Coronary artery (tissue), 2 donors: ENCODE measurements at regions not wholly inside any gene's neighbourhood (a gene's known extent, or its start where the extent isn't known, plus 50 kb on each side); places are given as distances from the start of the nearest gene placed in this dataset.

ENCODE experiments used
- DNase-seq: peaks from one replicate; pipeline ENCODE4 v3.0.0-alpha.2; 2017; ENCODE audit warnings: low spot score
- H3K27ac ChIP-seq, 2 donors: fragments of 200-600 bp; sonication (generic); one replicate each; pipeline ENCODE4 v1.5.1; 2016 to 2019
- H3K4me3 ChIP-seq: fragments of 200-600 bp; sonication (generic); 2 replicates; pipeline ENCODE4 v1.5.1; 2016; ENCODE audit warnings: mild to moderate bottlenecking, moderate library complexity
- CTCF ChIP-seq: fragments of 200-600 bp; sonication (generic); IDR thresholded peaks from one replicate; pipeline ENCODE4 v1.5.1; 2019; ENCODE audit warnings: antibody characterized with exemption

- H3K4me3 ChIP-seq, result no peak overlapping the region
- no peak for TF ChIP-seq CTCF
- DNase-seq, result no peak
These were observed 188.2 kb downstream of the ERMARD start for GRCh38 chr6:169939554-169940164.

GRCh38 chr6:169938731-169939130 lies 187.3 kb downstream of the ERMARD start:
- DNase-seq, result no peak
- TF ChIP-seq CTCF, result no peak
- no peak overlapping the region for H3K27ac ChIP-seq
- H3K4me3 ChIP-seq, result no peak overlapping the region

More at GRCh38 chr6:169939554-169940164, 188.2 kb downstream of the ERMARD start:
- H3K27ac ChIP-seq, result no peak overlapping the region

GRCh38 chr6:169938262-169938701 lies 186.9 kb downstream of the ERMARD start:
- Histone ChIP-seq H3K27ac (no peak overlapping the region), H3K4me3 (no peak overlapping the region)
- DNase-seq, result no peak
- TF ChIP-seq CTCF, result no peak

GRCh38 chr6:169937389-169938261 lies 186.2 kb downstream of the ERMARD start:
- peak; percentile 57 for DNase-seq
- Histone ChIP-seq H3K4me3 (no peak overlapping the region), H3K27ac (no peak overlapping the region)
- TF ChIP-seq CTCF, result no peak

GRCh38 chr6:169936355-169936975 lies 185.0 kb downstream of the ERMARD start:
- TF ChIP-seq CTCF, result no peak
- no peak overlapping the region for H3K27ac ChIP-seq
- no peak for DNase-seq
- no peak overlapping the region for H3K4me3 ChIP-seq

- no peak overlapping the region for H3K4me3 ChIP-seq
- H3K27ac ChIP-seq, result no peak overlapping the region
- DNase-seq, result peak; percentile 66
- no peak for TF ChIP-seq CTCF
These were observed 184.4 kb downstream of the ERMARD start for GRCh38 chr6:169935861-169936260.
